ENCODE measurements at regions not wholly inside any gene's neighbourhood (a gene's known extent, or its start where the extent isn't known, plus 50 kb on each side); places are given as distances from the start of the nearest gene placed in this dataset.
A peak's percentile ranks its signal among the peaks of the same experiment; 100 is the strongest.
"Not testable (repeated sequence)": the region's sequence is repeated elsewhere in the genome, so short reads cannot be mapped to it uniquely, and the experiment has no call there.

DNA sequence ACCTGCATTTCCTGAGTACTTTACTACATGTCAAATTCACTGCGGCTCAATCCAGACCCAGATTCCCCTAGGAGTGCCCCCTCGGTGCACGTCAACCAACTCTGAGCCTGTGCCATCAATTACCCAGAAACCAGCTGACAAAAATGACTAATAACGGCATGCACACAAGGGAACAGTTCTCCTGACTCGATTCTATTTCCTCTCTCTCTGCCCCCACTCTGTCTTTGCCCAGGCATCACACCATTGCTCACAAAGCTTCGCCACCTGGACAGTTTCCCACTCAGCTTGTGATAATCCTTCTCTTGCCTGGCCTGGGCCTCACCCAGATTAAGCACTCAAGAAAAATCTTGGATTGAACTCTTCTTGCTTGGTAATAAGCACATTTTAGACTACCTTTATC lies 115.3 kb upstream of the NDUFV2 start:
- no peaks in the 10 kb centered on the region for H3K9me3 ChIP-seq (ENCODE audit: control insufficient read depth, low read length, poor library complexity, severe bottlenecking)
- peaks cover 54% of the 10 kb centered on the region for H3K27me3 Mint-ChIP-seq
- no peak overlapping the region for H3K27ac Mint-ChIP-seq
- H3K4me3 Mint-ChIP-seq: no peak overlapping the region
- ATAC-seq (no peak), DNase-seq (no peak)
- H3K36me3 Mint-ChIP-seq (ENCODE audit: low read depth): peaks cover 3% of the 10 kb centered on the region
- peaks cover 4% of the 10 kb centered on the region for H3K4me1 Mint-ChIP-seq

DNA sequence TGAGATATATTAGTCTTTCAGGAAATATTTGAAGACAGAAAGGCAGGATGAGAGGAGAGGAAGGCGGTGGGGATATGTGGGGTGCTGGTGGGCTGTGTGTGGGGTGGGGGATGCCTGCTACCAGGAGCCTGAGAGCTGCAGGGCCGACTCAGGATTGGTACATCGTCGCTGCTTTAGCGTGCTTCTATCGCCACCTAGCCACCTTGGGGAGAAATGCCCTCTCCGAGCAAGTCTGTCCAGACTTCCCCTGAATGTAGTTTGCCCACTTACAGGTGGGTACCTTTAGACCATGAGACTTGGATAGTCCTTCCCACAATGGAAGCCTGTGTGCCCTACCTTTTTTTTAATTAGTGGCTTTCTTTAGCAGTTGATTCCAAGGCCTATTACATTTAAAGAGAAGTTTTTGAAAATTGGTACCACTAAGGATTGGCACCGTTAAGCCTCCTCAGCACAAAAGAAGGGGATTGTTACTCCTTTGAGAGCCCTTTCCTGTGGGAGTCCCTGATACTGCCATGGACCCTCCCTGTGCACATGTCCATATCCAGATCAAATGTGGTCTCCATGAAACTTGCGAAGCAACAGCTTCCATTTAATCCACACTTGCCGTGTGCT lies 114.1 kb upstream of the NDUFV2 start:
- Mint-ChIP-seq H3K4me1 (peaks cover 4% of the 10 kb centered on the region), H3K4me3 (no peak overlapping the region), H3K27me3 (peaks cover 48% of the 10 kb centered on the region), H3K27ac (no peak overlapping the region), H3K36me3 (ENCODE audit: low read depth) (peaks cover 3% of the 10 kb centered on the region)
- DNase-seq (peak; percentile 23 to 39 (median 38)), ATAC-seq (peak; percentile 82)
- H3K9me3 ChIP-seq (ENCODE audit: control insufficient read depth, low read length, poor library complexity, severe bottlenecking): no peaks in the 10 kb centered on the region

DNA sequence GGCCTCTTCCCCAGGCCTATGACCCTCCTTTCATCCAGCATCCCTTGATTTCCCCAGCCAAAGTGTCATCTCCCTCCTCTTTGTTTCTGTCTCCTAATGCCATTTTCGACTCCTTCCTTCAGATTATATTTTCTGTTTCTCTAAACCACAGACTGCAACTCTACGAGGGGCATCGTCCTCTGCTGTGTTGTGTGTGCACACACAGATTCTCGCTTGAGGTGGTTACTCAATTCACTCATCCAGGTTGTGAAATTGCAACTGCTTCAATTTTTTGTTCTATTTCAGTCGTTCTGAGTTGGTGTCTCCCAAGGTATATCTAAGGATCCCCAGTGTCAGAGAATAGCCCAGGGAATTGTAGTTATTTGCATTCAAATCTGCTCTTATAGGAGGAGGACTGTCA lies 113.5 kb upstream of the NDUFV2 start:
- peaks cover 3% of the 10 kb centered on the region for H3K36me3 Mint-ChIP-seq (ENCODE audit: low read depth)
- DNase-seq (no peak), ATAC-seq (no peak)
- peaks cover 50% of the 10 kb centered on the region for H3K27me3 Mint-ChIP-seq
- no peak overlapping the region for H3K4me3 Mint-ChIP-seq
- H3K9me3 ChIP-seq (ENCODE audit: control insufficient read depth, low read length, poor library complexity, severe bottlenecking): no peaks in the 10 kb centered on the region
- H3K4me1 Mint-ChIP-seq: peaks cover 4% of the 10 kb centered on the region
- H3K27ac Mint-ChIP-seq: peak overlapping the region; percentile 29

DNA sequence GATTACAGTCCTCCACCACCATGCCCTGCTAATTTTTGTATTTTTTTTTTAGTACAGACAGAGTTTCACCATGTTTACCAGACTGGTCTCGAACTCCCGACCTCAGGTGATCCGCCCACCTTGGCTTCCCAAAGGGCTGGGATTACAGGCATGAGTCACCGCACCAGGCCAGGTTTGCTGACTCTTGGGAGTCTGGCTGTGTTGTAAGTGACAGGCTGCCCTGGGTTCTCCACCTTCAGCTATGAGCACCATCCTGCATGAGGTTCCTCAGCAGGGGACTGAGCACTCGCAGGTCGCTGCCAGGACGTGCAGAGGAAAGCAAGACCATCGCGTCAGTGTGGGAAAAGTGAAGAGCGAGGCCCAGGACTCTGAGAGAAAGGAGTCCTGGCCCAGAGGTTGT lies 112.6 kb upstream of the NDUFV2 start:
- no peaks in the 10 kb centered on the region for H3K9me3 ChIP-seq (ENCODE audit: control insufficient read depth, low read length, poor library complexity, severe bottlenecking)
- H3K27ac Mint-ChIP-seq: no peak overlapping the region
- peaks cover 53% of the 10 kb centered on the region for H3K27me3 Mint-ChIP-seq

DNA sequence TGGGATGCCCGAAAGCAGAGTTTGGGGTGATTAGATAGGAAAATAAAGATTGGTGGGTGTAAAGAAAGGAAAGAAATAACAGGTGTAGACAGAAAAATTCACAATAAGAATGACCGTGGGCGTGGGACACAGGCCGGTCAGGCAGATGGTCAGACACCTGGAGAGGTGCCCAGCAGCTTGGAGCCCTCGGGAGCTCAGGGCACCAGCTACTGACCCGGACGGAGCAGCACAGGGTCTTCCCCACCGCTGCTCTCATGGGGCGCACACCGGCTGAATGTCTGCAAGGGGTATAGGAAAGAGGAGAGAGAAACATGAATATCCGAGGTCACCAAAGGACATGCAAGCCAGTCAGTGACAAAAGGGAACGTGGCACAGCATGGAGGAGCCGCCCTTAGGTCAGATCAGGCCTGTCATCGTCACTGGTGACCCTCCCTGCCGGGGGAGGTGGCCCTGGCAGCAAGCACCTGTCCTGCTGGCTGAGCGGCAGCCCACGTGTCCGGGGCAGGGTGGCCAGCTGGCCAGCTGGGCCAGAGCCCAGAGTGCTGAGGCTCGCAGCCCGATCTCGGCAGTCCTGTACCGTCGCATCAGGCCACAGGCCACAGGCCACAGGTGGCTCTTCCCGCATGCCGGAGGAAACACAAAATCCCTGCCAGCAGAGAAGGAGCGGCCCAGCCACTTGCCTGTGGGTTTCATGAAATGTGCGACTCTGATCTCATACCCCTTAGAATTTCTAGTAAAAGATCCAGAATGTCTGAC lies 112.0 kb upstream of the NDUFV2 start:
- no peak for DNase-seq
- H3K36me3 Mint-ChIP-seq (ENCODE audit: low read depth): peaks cover 3% of the 10 kb centered on the region
- H3K27me3 Mint-ChIP-seq: peaks cover 51% of the 10 kb centered on the region
- H3K4me3 Mint-ChIP-seq: no peak overlapping the region
- no peaks in the 10 kb centered on the region for H3K9me3 ChIP-seq (ENCODE audit: control insufficient read depth, low read length, poor library complexity, severe bottlenecking)
- no peak for ATAC-seq
- H3K4me1 Mint-ChIP-seq: peaks cover 4% of the 10 kb centered on the region
- H3K27ac Mint-ChIP-seq: no peak overlapping the region

More for the DNA sequence above, 112.6 kb upstream of the NDUFV2 start:
- no peak overlapping the region for H3K4me3 Mint-ChIP-seq
- ATAC-seq (no peak), DNase-seq (no peak)
- H3K4me1 Mint-ChIP-seq: peaks cover 4% of the 10 kb centered on the region
- H3K36me3 Mint-ChIP-seq (ENCODE audit: low read depth): peaks cover 3% of the 10 kb centered on the region

DNA sequence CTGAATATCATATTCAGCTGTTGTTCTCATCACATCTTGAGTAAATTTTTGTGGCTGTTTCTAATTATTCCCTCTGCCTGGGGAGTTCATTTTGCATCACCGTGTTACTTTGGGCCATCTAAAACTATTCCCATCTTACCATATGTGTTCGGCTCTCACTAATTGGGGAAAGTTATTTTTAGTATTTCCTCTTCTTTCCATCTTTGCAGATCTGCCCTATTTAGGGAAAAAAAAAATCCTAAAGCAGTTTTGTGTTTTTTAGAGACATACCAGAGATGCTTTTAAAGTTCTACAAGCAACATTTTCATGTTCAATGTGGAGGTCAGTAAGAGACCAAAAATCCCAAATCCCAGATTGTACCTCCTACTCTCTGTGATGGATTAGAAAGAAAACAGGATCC lies 111.3 kb upstream of the NDUFV2 start:
- Mint-ChIP-seq H3K4me3 (no peak overlapping the region), H3K27ac (no peak overlapping the region), H3K27me3 (peaks cover 51% of the 10 kb centered on the region), H3K36me3 (ENCODE audit: low read depth) (peaks cover 3% of the 10 kb centered on the region), H3K4me1 (peaks cover 4% of the 10 kb centered on the region)
- no peak for ATAC-seq
- DNase-seq: no peak
- H3K9me3 ChIP-seq (ENCODE audit: control insufficient read depth, low read length, poor library complexity, severe bottlenecking): no peaks in the 10 kb centered on the region

DNA sequence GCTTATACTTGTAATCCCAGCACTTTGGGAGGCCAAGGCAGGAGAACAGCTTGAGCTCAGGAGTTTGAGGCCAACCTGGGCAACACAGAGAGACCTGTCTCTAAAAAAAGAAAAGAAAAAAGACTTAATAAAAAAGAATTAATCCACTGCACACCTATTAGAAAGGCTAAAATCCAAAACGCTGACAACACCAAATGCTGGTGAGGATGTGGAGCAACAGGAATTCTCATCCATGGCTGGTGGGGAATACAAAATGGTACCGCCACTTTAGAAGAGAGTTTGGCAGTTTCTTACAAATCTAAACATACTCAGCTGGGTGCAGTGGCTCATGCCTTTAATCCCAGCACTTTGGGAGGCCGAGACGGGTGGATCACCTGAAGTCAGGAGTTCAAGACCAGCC lies 110.0 kb upstream of the NDUFV2 start:
- H3K27me3 Mint-ChIP-seq: peaks cover 47% of the 10 kb centered on the region
- not testable (repeated sequence) for H3K36me3 Mint-ChIP-seq (ENCODE audit: low read depth); H3K4me1 Mint-ChIP-seq; ATAC-seq; H3K27ac Mint-ChIP-seq; DNase-seq; H3K9me3 ChIP-seq (ENCODE audit: control insufficient read depth, low read length, poor library complexity, severe bottlenecking); H3K4me3 Mint-ChIP-seq

DNA sequence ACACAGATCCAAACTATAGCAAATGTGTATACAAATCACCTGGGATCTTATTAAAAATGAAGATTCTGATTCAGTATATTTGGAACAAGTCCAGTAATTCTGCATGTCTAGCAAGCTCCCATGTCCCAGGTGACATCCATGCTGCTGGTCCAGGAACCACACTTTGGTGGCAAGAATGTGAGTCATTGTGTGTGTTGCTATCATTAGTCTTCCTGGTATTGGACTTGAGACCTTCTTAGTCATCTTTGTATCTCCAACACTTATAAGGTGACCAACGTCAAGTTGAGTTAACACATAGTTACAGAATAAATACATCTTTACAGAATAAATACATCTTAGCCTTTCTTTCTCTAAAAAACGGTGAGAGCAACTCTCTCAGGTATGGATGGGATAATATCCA lies 107.9 kb upstream of the NDUFV2 start:
- Mint-ChIP-seq H3K27me3 (peaks cover 59% of the 10 kb centered on the region), H3K27ac (no peak overlapping the region), H3K4me1 (peaks cover 4% of the 10 kb centered on the region), H3K36me3 (ENCODE audit: low read depth) (peaks cover 3% of the 10 kb centered on the region), H3K4me3 (no peak overlapping the region)
- ATAC-seq (no peak), DNase-seq (no peak)
- no peaks in the 10 kb centered on the region for H3K9me3 ChIP-seq (ENCODE audit: control insufficient read depth, low read length, poor library complexity, severe bottlenecking)

DNA sequence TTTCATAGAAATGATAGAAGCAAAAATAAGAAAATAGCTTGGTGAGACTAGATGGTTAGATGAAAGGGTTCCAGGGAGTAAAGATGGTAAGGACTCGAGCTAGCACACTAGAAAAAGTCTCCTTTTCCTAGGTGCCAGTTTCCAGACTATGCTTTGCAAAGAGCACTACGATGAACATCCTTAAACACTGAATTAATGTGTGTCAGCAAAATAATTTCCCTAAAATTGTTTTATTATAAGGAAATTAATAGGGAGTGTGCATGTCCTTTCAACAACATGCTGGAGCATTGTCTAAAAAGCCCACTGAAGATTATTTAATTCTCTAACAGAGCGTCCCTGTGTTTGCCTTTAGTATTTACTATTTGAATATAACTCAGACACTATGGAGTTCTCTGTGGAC lies 107.4 kb upstream of the NDUFV2 start:
- no peak overlapping the region for H3K4me3 Mint-ChIP-seq
- H3K9me3 ChIP-seq (ENCODE audit: control insufficient read depth, low read length, poor library complexity, severe bottlenecking): no peaks in the 10 kb centered on the region
- no peak for ATAC-seq
- H3K27me3 Mint-ChIP-seq: peaks cover 54% of the 10 kb centered on the region
- DNase-seq: no peak
- peaks cover 4% of the 10 kb centered on the region for H3K4me1 Mint-ChIP-seq
- no peak overlapping the region for H3K27ac Mint-ChIP-seq
- H3K36me3 Mint-ChIP-seq (ENCODE audit: low read depth): peaks cover 1% of the 10 kb centered on the region

DNA sequence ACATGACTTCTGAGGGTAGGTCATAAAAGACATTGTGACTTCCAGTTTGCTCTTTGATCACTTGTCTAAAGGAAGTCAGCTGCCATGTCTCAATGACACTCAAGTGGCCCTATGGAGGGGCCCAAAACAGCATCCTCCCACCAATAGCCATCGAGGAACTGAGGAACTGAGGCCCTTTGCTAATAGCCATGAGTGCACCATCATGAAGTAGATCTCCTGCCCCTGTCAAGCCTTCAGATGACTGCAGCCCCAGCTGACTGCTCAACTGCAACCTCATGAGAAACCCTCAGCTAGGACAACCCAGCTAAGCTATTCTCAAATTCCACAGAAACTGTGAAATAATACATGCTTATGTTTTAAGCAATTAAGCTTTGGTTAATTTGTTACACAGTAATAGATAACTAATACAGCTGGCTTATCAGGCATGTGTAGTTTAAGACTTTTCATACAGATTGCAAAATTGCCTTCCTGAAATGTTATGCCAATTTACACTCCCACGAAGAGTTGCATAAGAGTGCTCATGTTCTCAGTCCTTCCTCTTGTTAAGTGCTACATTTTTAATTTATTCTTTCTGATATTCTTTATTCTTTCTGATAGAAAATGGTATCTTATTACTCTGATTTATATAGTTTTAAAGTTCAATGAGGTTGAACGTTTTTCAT lies 105.6 kb upstream of the NDUFV2 start:
- no peak for ATAC-seq
- no peaks in the 10 kb centered on the region for H3K36me3 Mint-ChIP-seq (ENCODE audit: low read depth)
- peaks cover 4% of the 10 kb centered on the region for H3K4me1 Mint-ChIP-seq

DNA sequence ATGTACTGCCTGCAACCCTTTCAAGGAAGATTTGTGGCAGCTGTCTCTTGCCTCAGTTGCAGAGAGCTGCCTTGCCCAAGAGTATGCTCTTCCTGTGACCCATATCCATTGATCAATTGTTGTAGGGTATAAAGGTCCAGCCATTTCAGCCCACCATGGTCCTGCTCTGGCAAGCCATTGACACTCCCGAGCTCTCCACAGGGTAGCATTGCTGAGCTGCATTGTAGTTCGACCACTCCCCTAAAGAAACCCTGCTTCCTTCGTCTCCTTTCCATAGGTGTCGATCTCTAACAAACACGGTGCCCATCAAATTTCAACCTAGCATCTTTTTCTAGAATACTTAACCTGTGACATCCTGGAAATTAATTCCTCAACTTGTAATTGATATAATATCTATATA lies 104.9 kb upstream of the NDUFV2 start:
- H3K9me3 ChIP-seq (ENCODE audit: control insufficient read depth, low read length, poor library complexity, severe bottlenecking): no peaks in the 10 kb centered on the region
- Mint-ChIP-seq H3K27ac (no peak overlapping the region), H3K4me3 (no peak overlapping the region), H3K4me1 (peaks cover 4% of the 10 kb centered on the region), H3K27me3 (peaks cover 59% of the 10 kb centered on the region), H3K36me3 (ENCODE audit: low read depth) (no peaks in the 10 kb centered on the region)
- no peak for DNase-seq
- ATAC-seq: no peak

More for the DNA sequence above, 105.6 kb upstream of the NDUFV2 start:
- Mint-ChIP-seq H3K27ac (no peak overlapping the region), H3K4me3 (no peak overlapping the region), H3K27me3 (peaks cover 55% of the 10 kb centered on the region)
- DNase-seq: no peak
- no peaks in the 10 kb centered on the region for H3K9me3 ChIP-seq (ENCODE audit: control insufficient read depth, low read length, poor library complexity, severe bottlenecking)

DNA sequence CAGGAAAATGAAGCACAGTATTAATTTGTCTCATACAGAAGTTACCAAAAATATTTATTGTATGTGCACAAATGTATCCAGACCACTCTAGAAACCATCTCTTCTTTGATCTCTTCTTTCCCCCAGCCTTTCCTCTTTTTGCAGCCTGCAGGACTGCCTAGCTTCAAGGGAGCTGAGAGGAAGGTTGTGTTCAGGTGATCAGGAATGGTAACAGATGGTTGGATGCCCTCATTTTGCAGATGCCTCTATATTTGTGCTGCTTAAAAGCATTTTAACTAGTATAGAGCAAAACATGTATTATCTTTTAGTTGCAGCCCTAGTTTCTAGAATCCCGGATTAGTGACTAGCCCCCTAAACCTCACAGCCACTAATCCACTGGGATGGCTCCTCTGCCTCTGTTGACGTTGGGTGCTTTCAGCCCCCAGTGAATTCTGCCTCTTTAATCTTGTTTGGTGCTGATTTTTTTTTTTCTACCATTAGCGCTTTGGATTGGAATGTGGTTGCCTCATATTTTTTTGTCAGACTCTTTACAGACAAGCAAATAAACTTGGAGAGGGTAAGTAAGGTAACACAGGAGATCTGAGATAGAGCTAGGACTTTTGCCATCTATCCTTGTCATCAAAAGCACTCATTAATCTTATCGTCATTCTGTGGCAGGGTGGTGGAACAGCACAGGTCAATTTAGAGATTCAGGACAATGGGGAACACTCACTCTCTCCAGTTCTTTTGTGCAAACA lies 103.8 kb upstream of the NDUFV2 start:
- ATAC-seq: no peak
- no peak overlapping the region for H3K4me3 Mint-ChIP-seq

DNA sequence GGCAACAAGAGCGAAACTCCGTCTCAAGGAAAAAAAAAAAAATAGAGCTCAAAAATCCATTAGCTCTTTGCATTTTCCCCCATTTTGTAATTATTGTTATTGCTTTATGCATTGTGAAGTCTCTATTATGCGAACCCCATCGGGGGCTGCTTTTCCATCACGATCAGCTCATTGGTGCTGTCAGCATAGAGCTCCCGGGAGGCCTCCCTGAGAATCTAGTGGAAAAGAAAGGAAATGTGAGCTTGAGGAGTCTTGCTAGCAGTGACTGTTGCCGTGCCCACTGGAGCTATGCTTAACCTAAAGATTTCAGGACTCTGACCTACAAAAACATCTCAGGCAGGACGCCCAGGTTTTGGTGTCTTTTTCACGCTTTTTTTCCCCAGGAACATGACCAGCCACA lies 102.6 kb upstream of the NDUFV2 start:
- Mint-ChIP-seq H3K27ac (no peak overlapping the region), H3K27me3 (peaks cover 62% of the 10 kb centered on the region), H3K4me1 (peaks cover 4% of the 10 kb centered on the region), H3K4me3 (no peak overlapping the region), H3K36me3 (ENCODE audit: low read depth) (peaks cover 2% of the 10 kb centered on the region)
- DNase-seq: no peak
- ATAC-seq: no peak
- no peaks in the 10 kb centered on the region for H3K9me3 ChIP-seq (ENCODE audit: control insufficient read depth, low read length, poor library complexity, severe bottlenecking)

More for the DNA sequence above, 103.8 kb upstream of the NDUFV2 start:
- H3K36me3 Mint-ChIP-seq (ENCODE audit: low read depth): peaks cover 2% of the 10 kb centered on the region
- no peak overlapping the region for H3K27ac Mint-ChIP-seq
- H3K4me1 Mint-ChIP-seq: peaks cover 4% of the 10 kb centered on the region
- peaks cover 68% of the 10 kb centered on the region for H3K27me3 Mint-ChIP-seq
- no peak for DNase-seq
- H3K9me3 ChIP-seq (ENCODE audit: control insufficient read depth, low read length, poor library complexity, severe bottlenecking): no peaks in the 10 kb centered on the region

Measured in T-helper 17 cell (primary cell).